Type B pancreatic cell (in vitro differentiated cells): ENCODE measurements at regions not wholly inside any gene's neighbourhood (a gene's known extent, or its start where the extent isn't known, plus 50 kb on each side); places are given as distances from the start of the nearest gene placed in this dataset.
"Not testable (repeated sequence)": the region's sequence is repeated elsewhere in the genome, so short reads cannot be mapped to it uniquely, and the experiment has no call there.

Experiments used
- DNase-seq: peaks from one replicate; pipeline ENCODE4 v3.0.0; 2021; ENCODE audit warnings: mixed read lengths; ENCODE audit not compliant: unreplicated experiment; ENCODE audit errors: extremely low spot score
- H3K27ac Mint-ChIP-seq: 2 replicates; pipeline ENCODE4 v1.8.0; 2021; ENCODE audit warnings: mild to moderate bottlenecking, mixed read lengths
- H3K27me3 Mint-ChIP-seq: 2 replicates; pipeline ENCODE4 v1.8.0; 2021; ENCODE audit warnings: mixed read lengths
- H3K36me3 Mint-ChIP-seq: 2 replicates; pipeline ENCODE4 v1.8.0; 2021; ENCODE audit warnings: mixed read lengths
- H3K4me1 Mint-ChIP-seq: one replicate; pipeline ENCODE4 v1.8.0; 2021; ENCODE audit warnings: mixed read lengths; ENCODE audit not compliant: unreplicated experiment
- H3K4me3 Mint-ChIP-seq: 2 replicates; pipeline ENCODE4 v1.8.0; 2021; ENCODE audit warnings: mild to moderate bottlenecking, mixed read lengths
- H3K9me3 Mint-ChIP-seq: 2 replicates; pipeline ENCODE4 v1.8.0; 2021; ENCODE audit warnings: mixed read lengths

- H3K4me3 Mint-ChIP-seq, H3K36me3 Mint-ChIP-seq, H3K9me3 Mint-ChIP-seq, H3K4me1 Mint-ChIP-seq, H3K27me3 Mint-ChIP-seq, H3K27ac Mint-ChIP-seq: not testable (repeated sequence)
- DNase-seq: peak; percentile 94
Observed at GRCh38 chr16:46390660-46391462, 230.3 kb downstream of the SHCBP1 start.

GRCh38 chr16:46389561-46390041 lies 231.6 kb downstream of the SHCBP1 start:
- H3K27ac Mint-ChIP-seq, H3K4me1 Mint-ChIP-seq, H3K27me3 Mint-ChIP-seq, H3K9me3 Mint-ChIP-seq, H3K4me3 Mint-ChIP-seq, H3K36me3 Mint-ChIP-seq: not testable (repeated sequence)
- DNase-seq: peak; percentile 100

- not testable (repeated sequence) for H3K27ac Mint-ChIP-seq, H3K9me3 Mint-ChIP-seq, H3K36me3 Mint-ChIP-seq, H3K4me3 Mint-ChIP-seq, H3K4me1 Mint-ChIP-seq, H3K27me3 Mint-ChIP-seq, DNase-seq
Observed at GRCh38 chr16:46388939-46389491, 232.2 kb downstream of the SHCBP1 start.

- H3K27me3 Mint-ChIP-seq, H3K36me3 Mint-ChIP-seq, H3K9me3 Mint-ChIP-seq, H3K4me1 Mint-ChIP-seq, H3K4me3 Mint-ChIP-seq, DNase-seq, H3K27ac Mint-ChIP-seq: not testable (repeated sequence)
Observed at GRCh38 chr16:46388354-46388753, 232.8 kb downstream of the SHCBP1 start.

- not testable (repeated sequence) for H3K27me3 Mint-ChIP-seq, H3K4me1 Mint-ChIP-seq, H3K4me3 Mint-ChIP-seq, H3K27ac Mint-ChIP-seq, H3K36me3 Mint-ChIP-seq, H3K9me3 Mint-ChIP-seq
- DNase-seq: peak; percentile 100
Observed at GRCh38 chr16:46387720-46388119, 233.5 kb downstream of the SHCBP1 start.

GRCh38 chr16:46386805-46387620 lies 234.2 kb downstream of the SHCBP1 start:
- not testable (repeated sequence) for H3K4me3 Mint-ChIP-seq, H3K27me3 Mint-ChIP-seq, H3K4me1 Mint-ChIP-seq, H3K36me3 Mint-ChIP-seq, H3K27ac Mint-ChIP-seq, H3K9me3 Mint-ChIP-seq
- peak; percentile 95 for DNase-seq

GRCh38 chr16:46386110-46386771 lies 234.9 kb downstream of the SHCBP1 start:
- H3K4me1 Mint-ChIP-seq, H3K4me3 Mint-ChIP-seq, H3K27me3 Mint-ChIP-seq, H3K27ac Mint-ChIP-seq, H3K9me3 Mint-ChIP-seq, H3K36me3 Mint-ChIP-seq: not testable (repeated sequence)
- peak; percentile 58 for DNase-seq

GRCh38 chr16:46384285-46385061 lies 236.7 kb downstream of the SHCBP1 start:
- not testable (repeated sequence) for H3K36me3 Mint-ChIP-seq, H3K27ac Mint-ChIP-seq, H3K9me3 Mint-ChIP-seq

GRCh38 chr16:46383581-46383980 lies 237.6 kb downstream of the SHCBP1 start:
- not testable (repeated sequence) for H3K36me3 Mint-ChIP-seq, H3K9me3 Mint-ChIP-seq, H3K27ac Mint-ChIP-seq, DNase-seq, H3K4me3 Mint-ChIP-seq, H3K4me1 Mint-ChIP-seq, H3K27me3 Mint-ChIP-seq

More at GRCh38 chr16:46384285-46385061, 236.7 kb downstream of the SHCBP1 start:
- not testable (repeated sequence) for H3K4me1 Mint-ChIP-seq, H3K4me3 Mint-ChIP-seq, H3K27me3 Mint-ChIP-seq
- DNase-seq: peak; percentile 95

GRCh38 chr16:46382791-46383541 lies 238.2 kb downstream of the SHCBP1 start:
- not testable (repeated sequence) for H3K27me3 Mint-ChIP-seq, H3K4me3 Mint-ChIP-seq, H3K36me3 Mint-ChIP-seq, H3K9me3 Mint-ChIP-seq, H3K4me1 Mint-ChIP-seq, H3K27ac Mint-ChIP-seq
- peak; percentile 77 for DNase-seq

- not testable (repeated sequence) for H3K4me3 Mint-ChIP-seq, H3K4me1 Mint-ChIP-seq, H3K9me3 Mint-ChIP-seq, H3K36me3 Mint-ChIP-seq, H3K27me3 Mint-ChIP-seq, H3K27ac Mint-ChIP-seq
- peak; percentile 62 for DNase-seq
Observed at GRCh38 chr16:46382079-46382478, 239.1 kb downstream of the SHCBP1 start.

GRCh38 chr16:46381344-46381743 lies 239.8 kb downstream of the SHCBP1 start:
- H3K36me3 Mint-ChIP-seq, H3K27ac Mint-ChIP-seq, H3K4me3 Mint-ChIP-seq, H3K27me3 Mint-ChIP-seq, H3K4me1 Mint-ChIP-seq, DNase-seq, H3K9me3 Mint-ChIP-seq: not testable (repeated sequence)
